ENCODE measurements at regions not wholly inside any gene's neighbourhood (a gene's known extent, or its start where the extent isn't known, plus 50 kb on each side); places are given as distances from the start of the nearest gene placed in this dataset.
A peak's percentile ranks its signal among the peaks of the same experiment; 100 is the strongest.
"Not testable (repeated sequence)": the region's sequence is repeated elsewhere in the genome, so short reads cannot be mapped to it uniquely, and the experiment has no call there.

DNA sequence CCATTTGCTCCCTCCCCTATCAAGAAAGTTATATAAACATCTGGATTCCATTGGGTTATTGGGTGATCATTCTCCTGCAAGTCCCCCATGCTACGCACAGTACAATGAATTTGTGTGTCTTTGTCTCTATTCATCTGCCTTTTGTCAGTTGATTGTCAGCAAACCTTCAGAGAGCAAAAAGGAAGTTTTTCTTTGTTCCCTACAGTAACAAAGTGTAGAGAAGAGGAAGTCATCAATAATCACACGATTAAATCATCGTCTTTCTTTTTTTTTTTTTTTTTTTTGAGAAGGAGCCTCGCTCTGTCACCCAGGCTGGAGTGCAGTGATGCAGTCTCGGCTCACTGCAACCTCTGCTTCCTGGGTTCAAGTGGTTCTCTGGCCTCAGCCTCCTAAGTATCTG is 239.2 kb downstream of the FAM43A start:
- not testable (repeated sequence) for DNase-seq

DNA sequence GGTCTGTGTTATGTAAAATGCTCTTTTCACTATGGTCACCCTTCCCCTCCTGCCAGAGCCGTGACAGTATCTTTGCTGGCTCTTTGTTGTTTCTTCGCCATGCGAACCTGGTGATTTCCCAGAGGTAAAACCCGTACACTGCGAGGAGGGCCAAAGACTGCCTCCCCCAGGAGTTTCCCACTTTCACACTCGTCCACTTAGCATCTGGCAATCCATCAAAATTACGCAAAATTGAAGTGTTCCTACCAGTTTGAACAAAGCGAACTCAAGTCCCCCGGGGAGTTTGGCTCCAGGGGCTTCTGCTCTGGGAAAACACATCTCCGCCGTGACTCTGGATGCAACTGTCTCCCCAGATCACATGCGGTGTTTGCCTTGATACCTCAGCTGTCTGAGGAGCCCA is 239.9 kb downstream of the FAM43A start:
- no peak for DNase-seq

DNA sequence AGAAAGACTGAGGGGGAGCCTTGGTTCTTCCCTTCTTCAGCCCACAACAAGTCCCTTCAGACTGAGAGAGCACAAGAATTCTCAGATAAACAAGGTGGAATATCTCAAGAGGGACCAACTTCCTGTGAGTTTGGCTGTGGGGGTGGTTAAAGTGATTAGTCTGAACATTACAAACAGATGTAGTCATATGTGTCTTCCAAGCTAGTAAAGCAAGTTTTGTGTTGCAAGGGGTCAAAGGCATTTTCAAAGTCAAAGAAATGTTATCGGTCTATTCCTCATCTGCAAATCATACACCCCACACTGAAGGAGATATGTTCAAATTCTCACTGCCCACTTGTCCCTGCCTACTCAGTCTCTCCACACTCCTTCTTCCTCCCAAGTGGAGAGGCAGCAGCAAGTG is 242.5 kb downstream of the FAM43A start:
- no peak for DNase-seq

DNA sequence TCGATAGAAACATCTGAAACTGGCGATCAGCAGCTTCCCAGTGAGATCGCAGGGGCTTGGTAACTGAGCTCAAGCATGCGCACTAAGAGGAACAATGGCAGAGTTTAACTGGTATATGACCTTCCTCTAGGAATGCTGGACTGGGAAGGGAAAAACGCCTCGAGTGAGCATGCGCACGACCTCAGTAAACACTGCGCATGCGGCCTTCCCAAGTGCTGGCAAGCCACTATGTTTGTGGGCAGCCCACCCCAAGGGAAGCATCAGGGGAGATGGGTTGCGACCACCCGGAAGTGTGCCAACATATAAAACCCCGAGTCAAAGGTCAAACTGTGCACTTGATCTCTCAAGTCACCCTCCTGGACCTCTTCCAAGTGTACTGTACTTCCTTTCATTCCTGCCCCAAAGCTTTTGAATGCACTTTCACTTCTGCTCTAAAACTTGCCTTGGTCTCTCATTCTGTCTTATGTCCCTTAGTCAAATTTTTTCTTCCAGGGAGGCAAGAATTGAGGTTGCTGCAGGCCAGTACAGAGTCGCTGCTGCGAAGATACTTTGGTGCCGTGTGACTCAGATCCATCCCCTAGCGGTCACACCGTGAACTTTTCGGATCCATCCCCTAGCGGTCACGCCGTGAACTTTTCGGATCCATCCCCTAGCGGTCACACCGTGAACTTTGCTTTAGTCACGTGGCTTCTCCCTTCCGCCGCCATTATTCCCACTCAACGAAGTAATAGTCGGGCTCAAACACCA is 243.3 kb downstream of the FAM43A start:
- peak; percentile 58 for DNase-seq

DNA sequence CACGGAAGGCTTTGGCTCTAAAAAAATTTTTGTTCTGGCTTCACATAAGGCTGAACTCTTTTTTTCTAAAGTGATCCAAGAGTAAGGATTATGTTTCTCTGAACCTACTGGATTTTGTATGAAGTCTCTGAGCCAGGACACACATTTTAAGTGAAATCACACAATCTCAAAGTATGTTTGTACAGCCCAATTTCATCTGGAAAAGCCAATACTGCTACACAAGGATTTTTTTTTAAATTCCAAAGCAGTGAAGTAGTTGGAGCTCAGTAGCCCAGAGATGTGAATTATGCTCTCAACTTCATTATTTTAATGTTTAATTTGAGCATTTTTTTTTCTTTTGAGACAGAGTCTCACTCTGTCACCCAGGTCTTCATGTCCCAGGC is 243.9 kb downstream of the FAM43A start:
- DNase-seq = peak; percentile 48

DNA sequence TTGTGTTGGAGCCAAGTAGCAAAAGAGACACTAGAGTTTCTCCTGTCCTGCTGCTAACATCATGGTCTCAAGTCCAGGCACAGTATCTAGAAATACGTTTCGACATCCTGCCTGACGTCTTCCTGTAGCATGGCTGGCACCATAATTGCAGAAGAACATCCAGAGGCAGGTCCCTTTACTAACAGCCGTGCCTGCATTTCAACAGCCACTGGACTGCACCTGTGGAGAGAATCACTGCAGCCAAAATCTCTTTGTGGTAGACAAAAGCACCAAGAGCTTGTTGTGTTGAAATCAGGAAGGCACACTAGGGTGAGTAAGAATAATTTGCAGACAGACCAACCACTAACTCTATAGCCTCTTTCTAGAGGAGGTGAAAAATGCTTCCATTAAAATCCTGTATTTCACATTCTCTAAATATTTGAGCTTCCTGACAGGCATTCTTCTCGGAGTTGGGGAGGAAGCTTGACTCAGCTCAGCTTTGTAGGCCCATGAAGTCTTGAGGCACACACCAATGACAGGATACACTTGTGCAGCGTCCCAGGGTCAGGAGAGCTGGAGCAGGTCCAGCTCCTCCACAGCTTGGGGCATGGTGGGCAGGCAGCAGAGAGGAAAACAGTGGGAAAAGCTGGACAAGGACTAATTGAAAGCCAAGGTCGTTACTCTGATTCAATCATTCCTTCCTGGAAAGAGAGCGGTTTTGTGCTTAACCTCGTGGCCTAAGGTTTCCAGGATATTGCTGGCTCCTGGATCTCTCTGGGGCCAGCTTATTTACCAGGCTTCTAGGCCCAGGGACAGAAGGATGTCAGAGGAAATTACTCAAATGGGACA is 244.9 kb downstream of the FAM43A start:
- peak; percentile 68 for DNase-seq

DNA sequence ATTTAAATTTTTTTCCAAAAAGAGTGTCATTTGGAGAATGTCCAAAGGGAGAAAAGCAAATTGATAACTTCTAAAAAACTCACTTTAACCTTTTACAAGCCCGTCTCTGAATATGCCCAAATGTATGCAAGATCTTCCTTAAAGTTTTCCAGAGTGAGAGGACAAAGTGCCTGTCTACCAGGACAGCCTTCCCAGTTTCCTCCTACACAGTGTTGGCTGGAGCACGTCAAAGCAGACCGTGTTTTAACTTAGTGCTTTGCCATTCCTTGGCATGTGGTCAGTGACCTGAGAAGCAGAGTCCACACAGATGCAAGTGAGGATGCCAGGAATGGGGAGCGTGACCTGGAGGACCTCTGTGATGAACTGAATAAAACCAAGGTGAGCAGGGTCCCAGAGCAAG is 245.7 kb downstream of the FAM43A start:
- no peak for DNase-seq

DNA sequence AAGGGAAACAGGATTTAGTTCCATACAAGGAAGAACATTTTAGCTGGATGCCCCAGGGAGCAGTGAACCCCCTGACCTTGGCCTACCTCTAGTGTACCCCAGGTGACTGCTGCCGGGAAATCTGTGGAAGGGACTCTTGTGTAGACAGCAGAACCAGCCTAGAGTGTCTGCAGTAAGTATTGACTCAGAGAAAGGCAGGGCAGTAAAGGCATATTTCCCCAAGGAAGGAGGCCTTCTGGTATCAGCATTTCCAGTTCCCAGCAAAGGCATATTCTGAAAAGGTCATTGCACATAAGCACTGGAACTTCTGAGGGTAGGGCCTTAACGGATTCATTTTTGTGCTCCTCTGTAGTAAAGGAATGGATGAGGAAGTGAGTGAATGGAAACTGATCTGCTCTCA is 246.2 kb downstream of the FAM43A start:
- no peak for DNase-seq

DNA sequence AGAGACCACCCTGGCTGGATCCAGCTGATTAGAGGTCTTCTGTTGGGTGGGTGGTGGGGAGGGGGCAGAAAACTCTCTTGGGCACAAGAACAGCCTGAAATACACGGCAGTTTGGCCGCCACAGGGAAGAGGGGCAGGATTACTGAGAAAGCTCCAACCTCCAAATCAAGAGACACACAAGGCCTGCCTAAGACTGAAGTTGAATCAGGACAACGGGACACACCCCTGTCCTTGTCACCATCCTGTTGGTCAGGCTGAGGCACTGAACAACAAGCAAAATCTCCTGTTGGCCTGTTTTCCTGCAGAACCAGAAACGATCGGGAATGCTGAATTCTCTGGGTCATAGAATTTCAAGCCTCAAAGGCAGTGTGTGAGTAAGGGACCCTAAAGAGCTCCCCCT is 247.8 kb downstream of the FAM43A start:
- no peak for DNase-seq

DNA sequence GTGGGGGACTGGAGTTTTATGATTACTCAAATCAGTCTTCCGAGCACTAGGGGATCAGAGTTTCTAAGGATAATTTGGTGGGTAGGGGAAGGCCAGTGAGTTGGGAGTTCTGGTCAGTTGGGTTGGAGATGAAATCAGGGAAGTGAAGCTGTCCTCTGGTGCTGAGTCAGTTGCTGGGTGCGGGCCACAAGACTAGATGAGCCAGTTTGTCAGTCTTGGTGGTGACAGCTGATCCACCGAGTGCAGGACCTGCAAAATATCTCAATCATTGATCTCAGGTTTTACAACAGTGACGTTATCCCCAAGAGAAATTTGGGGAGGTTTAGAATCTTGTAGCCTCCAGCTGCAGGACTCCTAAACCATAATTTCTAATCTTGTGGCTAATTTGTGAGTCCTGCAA is 249.4 kb downstream of the FAM43A start:
- DNase-seq = no peak

DNA sequence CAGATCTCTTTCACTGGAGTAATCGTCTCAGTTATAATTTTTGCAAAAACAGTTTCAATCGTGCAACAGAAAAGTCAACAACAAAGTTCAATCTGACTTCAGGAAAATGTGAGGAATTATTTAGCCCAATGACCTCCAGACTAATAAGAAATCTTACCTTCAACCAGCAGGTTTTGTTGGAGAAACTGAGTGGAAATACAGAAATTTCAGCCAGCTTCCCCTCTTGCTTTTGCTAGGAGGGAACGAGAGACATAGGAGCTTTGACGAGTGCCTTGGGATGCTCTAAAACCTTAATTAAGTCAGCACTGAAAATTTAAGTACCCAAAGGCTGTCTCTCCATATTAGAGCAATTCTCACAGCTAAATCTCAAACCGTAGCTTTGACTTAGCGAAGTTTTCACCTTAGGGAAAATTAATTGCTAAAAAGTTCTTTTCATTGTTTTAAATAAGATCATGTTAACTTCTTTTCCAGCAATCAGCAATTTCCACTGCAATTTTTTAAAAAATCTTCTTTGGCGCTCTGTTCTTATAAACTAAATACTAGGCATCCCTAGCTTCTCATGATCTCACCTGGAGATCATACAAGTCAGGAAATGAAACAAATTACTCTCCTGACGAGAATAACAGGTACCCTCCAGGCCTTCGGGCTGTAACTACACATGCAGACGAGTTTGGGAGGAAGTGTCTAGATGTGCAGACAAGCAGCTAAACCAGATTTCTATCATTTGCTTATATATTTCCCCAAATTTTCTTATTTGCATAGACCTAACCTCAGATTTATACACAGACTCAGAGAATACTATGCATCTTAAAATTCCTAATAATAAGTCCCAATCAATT is 250.2 kb downstream of the FAM43A start:
- DNase-seq = peak; percentile 53

DNA sequence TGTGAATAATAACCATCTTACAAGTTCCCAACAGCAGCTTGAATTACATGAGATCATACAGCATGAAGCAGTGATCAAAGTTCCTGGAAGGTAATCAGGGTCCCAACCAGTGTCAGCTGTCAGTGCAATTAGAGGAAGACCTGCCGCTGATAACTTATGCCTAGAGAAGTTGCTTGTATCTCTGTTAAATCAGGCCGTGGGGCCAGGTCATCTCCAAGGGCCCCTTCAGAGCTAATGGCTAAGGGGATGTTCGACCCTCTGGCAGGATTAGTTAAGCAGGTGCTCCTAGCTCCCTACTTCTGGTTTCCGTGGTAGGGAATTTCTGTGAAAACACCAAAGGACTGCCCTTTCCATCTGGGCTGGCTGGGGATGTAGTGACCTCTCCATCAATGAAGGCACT is 251.0 kb downstream of the FAM43A start:
- DNase-seq = no peak

DNA sequence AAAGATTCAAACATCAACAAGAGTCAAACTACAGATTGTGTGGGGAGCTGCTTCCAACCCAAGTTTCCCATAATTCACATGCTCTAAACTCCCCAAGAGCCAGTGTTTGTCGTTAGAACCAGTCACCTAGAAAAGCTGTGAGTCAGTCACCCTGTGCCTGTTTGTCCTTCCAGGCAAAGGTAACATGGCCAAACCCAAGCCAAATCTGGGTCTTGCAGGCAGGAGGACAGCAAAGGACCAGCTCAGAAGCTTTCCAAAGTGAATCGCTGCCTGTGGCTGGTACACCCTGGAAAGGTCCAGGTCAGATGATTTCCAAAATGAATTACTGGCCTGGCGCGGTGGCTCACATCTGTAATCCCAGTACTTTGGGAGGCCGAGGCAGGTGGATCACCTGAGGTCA is 251.5 kb downstream of the FAM43A start:
- DNase-seq = no peak

DNA sequence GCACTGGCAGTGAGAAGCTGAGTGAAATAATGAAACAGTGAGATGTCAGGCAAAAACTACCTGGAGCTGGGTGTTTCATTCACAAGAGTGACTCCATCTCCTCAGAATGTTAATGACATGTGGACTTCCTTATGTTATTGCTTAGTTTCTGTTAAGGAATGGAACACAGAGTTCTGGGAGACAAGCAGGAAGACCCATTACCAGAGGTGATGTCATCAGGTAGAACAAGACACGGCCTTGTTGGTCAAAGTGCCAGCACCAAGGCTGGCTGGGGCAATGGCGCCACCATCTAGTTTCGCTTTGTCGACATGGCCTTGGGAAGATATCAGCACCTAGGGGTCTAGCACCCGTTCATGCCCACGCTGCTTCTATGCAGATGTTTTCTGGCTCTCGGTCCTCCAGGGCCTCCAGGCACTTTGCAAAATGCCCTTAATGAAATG is 252.2 kb downstream of the FAM43A start:
- no peak for DNase-seq

DNA sequence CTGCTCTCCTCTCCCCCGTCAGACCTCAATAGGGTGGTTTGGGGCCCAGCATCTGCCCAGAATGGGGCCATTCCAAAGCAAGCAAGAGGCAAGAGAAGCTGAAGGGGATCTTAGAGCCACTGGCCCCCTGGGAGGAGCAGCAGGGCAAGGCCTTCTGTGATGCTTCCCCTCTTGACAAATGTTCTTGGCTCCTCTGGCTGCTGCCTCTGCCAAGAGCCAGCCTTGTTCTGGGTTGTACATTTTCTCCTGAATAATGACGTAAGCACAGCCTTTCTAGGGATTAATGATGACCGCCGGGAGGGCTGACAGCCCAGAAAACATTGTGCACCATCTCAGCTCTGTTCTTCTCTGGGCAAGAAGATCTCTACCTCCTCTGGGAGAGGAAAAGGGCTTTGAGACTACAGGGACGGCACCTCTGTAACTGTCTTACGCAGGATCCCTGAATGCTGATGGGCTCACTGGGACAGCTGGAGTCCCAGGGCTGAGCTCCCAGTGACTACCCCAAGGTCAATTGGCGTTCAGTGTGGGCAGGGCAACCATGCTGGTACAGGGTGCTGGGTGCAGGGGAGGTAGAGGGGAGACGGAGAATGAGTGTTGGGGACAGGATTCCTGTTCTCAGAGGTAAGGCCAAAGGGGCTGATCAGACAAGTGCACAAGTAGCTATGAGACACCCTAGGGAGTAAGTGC is 253.3 kb downstream of the FAM43A start:
- DNase-seq = no peak

DNA sequence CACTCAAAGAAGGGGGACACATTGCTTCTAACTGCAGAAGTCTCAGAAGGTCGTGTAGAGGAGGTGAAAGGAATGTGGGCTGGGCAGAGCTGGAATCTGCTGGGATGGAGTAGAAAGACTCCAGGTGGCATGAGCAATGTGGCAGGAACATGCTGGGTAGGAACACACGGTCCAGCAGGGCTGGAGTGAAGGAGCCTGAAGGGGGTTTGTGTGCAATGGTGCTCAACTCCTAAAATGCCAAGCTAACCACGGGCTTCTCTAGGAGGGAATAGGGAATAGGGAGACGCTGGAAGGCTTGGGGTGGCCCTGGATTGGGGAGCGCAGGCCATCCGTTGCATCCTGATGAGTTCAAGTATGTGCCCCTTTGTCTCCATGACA is 253.8 kb downstream of the FAM43A start:
- DNase-seq = no peak

DNA sequence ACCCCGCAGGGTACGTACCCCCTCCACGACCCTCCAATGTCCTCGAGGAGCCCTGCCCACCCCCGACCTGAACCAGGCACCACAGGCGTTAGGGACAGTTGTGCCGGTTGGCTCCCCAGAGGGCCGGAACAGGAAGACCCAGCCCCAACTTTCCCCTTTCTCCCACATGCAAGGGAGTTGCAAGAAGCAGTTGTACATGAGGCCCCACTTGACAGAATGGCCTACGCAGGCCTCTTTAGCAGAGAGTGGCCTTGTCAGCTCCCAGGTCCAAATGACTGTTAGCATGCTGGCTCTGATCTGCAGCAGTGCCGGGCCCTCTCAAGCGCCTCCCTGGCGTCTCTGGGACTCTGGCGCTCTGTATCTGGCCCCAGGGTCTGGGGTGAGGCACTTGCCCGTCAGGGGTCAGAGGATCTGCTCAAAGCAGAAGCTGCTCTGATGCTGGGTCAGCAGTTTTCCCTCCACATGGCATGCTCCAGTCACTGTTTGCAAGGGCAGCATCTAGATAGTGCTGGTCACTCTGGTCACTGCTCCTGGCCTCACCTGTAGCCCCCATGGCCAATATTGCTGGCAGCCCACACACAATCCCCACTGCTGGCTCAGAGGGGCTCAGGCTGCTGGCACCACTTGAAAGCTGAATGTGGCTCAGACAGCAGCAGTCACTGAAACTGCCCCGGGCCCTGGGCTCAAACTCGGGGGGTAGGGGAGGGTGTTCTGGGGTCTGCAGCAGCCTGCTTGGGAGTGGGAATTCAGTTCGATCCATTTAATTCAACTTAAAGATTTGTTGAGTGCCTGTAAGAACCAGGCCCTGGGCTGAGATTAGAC is 254.5 kb downstream of the FAM43A start:
- DNase-seq = no peak

DNA sequence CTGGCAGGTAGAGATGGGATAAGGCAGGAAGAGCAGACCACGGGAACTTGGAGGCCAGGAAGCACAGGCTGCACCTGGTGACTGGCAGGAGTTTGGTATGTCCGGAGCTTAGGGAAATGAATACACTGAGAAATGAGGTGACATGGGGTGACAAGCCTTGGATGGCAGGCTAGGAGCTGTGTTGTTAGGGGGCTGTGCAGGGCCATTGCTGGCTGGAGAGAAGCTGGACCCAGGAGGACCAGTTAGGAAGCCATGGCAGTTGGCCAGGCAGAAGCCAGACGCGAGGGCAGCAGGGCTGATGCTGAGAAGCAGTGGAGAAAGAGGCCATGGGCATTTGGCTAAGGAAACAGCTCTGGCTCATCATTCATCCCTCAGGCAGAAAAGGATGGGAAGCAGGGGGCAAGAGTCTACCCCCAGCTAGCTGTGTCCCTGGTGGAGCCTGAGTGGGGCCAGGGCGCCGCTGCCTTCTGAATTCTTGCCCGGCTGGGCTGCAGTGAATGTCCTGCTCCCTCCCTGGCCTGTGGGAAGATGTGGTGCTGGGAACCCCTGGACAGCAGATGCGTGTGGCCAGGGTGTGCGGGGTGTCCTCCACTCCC is 255.8 kb downstream of the FAM43A start:
- DNase-seq = no peak

DNA sequence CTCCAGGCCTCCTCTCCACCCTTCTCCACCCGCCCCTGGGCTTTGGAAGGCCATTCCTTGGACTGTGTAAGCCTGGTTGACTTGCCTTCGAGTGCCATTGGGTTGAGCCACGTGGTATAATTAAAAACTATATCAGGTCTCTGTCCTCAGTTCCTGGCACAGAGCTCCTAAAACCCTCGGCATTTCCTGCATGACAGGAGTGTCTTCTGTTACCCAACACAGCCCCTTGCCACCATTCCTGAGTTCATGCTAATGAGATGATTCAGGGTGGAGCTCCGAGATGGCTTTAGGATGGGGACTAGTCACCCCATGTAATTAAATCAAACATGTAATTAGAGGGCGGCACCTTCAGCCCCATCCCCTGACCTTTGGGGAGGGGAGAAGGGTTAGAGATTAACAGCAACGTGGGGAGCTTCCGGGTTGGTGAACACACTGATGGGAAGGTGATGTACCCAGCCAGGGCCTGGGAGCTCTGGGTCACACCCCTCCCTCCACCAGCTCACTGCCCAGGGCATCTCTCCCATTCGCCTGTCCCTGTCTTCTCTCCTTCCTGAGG is 256.4 kb downstream of the FAM43A start:
- DNase-seq = no peak

DNA sequence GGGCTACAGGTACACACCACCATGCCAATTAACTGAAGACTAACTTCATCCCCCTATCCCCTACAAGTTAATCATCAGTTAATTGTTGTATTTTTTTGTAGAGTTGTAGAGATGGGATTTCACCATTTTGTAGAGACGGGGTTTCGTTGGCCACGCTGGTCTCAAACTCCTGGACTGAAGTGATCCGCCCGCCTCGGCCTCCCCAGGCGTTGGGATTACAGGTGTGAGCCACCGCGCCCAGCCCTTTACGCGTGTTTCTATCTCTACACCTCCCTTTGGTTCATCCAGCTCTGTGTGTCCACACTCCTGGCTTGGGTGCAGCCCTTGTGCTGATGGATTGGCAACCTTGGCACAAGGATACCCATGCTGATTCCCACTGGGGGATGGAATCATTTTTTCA is 258.8 kb downstream of the FAM43A start:
- no peak for DNase-seq

Measured in muscle of arm (tissue), 1 donor.